GM23338 (cell line): ENCODE measurements at regions not wholly inside any gene's neighbourhood (a gene's known extent, or its start where the extent isn't known, plus 50 kb on each side); places are given as distances from the start of the nearest gene placed in this dataset.

Experiments used
- ATAC-seq: fragments of 200-7000 bp; cut with Tn5 transposase; 3 replicates; pipeline ENCODE4 v1.9.1; 2020
- DNase-seq: peaks from one replicate; pipeline ENCODE4 v3.0.0-alpha.2; 2015; ENCODE audit warnings: low spot score
- H2AFZ ChIP-seq: fragments of 200-600 bp; sonication (generic); 2 replicates; pipeline ENCODE4 v1.8.0; 2016; ENCODE audit warnings: antibody characterized with exemption, mild to moderate bottlenecking, moderate library complexity
- H3F3A ChIP-seq: fragments of 200-600 bp; sonication (generic); replicated peaks from 2 replicates; pipeline ENCODE4 v1.8.0; 2017; ENCODE audit warnings: antibody characterized with exemption, mixed run types, low read depth
- H3K27ac ChIP-seq: fragments of 200-600 bp; sonication (generic); 2 replicates; pipeline ENCODE4 v1.6.1; 2016; ENCODE audit warnings: low read depth
- H3K27me3 ChIP-seq: fragments of 200-600 bp; sonication (generic); 2 replicates; pipeline ENCODE4 v1.8.0; 2016; ENCODE audit warnings: mild to moderate bottlenecking, mixed run types, moderate library complexity; ENCODE audit not compliant: insufficient read depth
- H3K36me3 ChIP-seq: fragments of 200-600 bp; sonication (generic); 2 replicates; pipeline ENCODE4 v1.8.0; 2016; ENCODE audit warnings: mild to moderate bottlenecking; ENCODE audit not compliant: insufficient read depth
- H3K4me1 ChIP-seq: fragments of 200-600 bp; sonication (generic); 2 replicates; pipeline ENCODE4 v1.8.0; 2016; ENCODE audit warnings: mild to moderate bottlenecking, moderate library complexity; ENCODE audit not compliant: insufficient read depth
- H3K4me2 ChIP-seq: fragments of 200-600 bp; sonication (generic); 2 replicates; pipeline ENCODE4 v1.7.1; 2017; ENCODE audit warnings: mixed run types
- H3K4me3 ChIP-seq: fragments of 200-600 bp; sonication (generic); 2 replicates; pipeline ENCODE4 v1.6.1; 2016; ENCODE audit warnings: mixed run types
- H3K79me2 ChIP-seq: fragments of 200-600 bp; sonication (generic); replicated peaks from 2 replicates; pipeline ENCODE4 v1.8.0; 2017; ENCODE audit warnings: mild to moderate bottlenecking; ENCODE audit not compliant: insufficient read depth
- H3K9me2 ChIP-seq: fragments of 200-600 bp; sonication (generic); 2 replicates; pipeline ENCODE4 v1.8.0; 2017; ENCODE audit not compliant: insufficient read depth
- H4K20me1 ChIP-seq: fragments of 200-600 bp; sonication (generic); replicated peaks from 2 replicates; pipeline ENCODE4 v1.8.0; 2017; ENCODE audit warnings: mild to moderate bottlenecking; ENCODE audit not compliant: insufficient read depth
- H3K27ac Mint-ChIP-seq: 2 replicates; pipeline ENCODE4 v1.8.0; 2020; ENCODE audit warnings: inconsistent platforms, mild to moderate bottlenecking, moderate library complexity, mixed read lengths
- H3K27me3 Mint-ChIP-seq: 3 replicates; pipeline ENCODE4 v1.8.0; 2022; ENCODE audit warnings: low read depth, mild to moderate bottlenecking, moderate library complexity, mixed read lengths, inconsistent platforms; ENCODE audit not compliant: insufficient read depth, poor library complexity
- H3K36me3 Mint-ChIP-seq: 3 replicates; pipeline ENCODE4 v1.8.0; 2021; ENCODE audit warnings: low read depth, mild to moderate bottlenecking, inconsistent platforms, moderate library complexity, mixed read lengths
- H3K4me1 Mint-ChIP-seq: 3 replicates; pipeline ENCODE4 v1.8.0; 2020; ENCODE audit warnings: mild to moderate bottlenecking, inconsistent platforms, mixed read lengths
- H3K4me3 Mint-ChIP-seq: 3 replicates; pipeline ENCODE4 v1.8.0; 2021; ENCODE audit warnings: moderate library complexity, mild to moderate bottlenecking, inconsistent platforms, mixed read lengths
- H3K9me3 Mint-ChIP-seq: 3 replicates; pipeline ENCODE4 v1.8.0; 2020; ENCODE audit warnings: moderate library complexity, mild to moderate bottlenecking, inconsistent platforms, mixed read lengths
- CREB1 ChIP-seq: fragments of 250-450 bp; sonication (Bioruptor Pico); IDR thresholded peaks from 2 replicates; pipeline ENCODE4 v1.5.0; 2020; ENCODE audit warnings: low read depth, mild to moderate bottlenecking, moderate library complexity
- EZH2 ChIP-seq: fragments of 200-600 bp; sonication (generic); IDR thresholded peaks from one replicate; pipeline ENCODE4 v1.8.0; 2017; ENCODE audit warnings: antibody characterized with exemption, mild to moderate bottlenecking, low read depth; ENCODE audit not compliant: unreplicated experiment
- EZH2phosphoT487 ChIP-seq: fragments of 200-600 bp; sonication (generic); IDR thresholded peaks from one replicate; pipeline ENCODE4 v1.8.1; 2018; ENCODE audit warnings: antibody characterized with exemption; ENCODE audit not compliant: unreplicated experiment
- JUNB ChIP-seq: IDR thresholded peaks from one replicate; pipeline ENCODE4 v1.6.1; 2016; ENCODE audit warnings: antibody characterized with exemption; ENCODE audit not compliant: unreplicated experiment
- NANOG ChIP-seq: IDR thresholded peaks from 2 replicates; pipeline ENCODE4 v1.6.1; 2016; ENCODE audit warnings: antibody characterized with exemption, borderline replicate concordance
- POLR2AphosphoS5 ChIP-seq: IDR thresholded peaks from 2 replicates; pipeline ENCODE4 v1.6.1; 2016; ENCODE audit warnings: antibody characterized with exemption, low read depth
- REST ChIP-seq: IDR thresholded peaks from one replicate; pipeline ENCODE4 v1.6.1; 2018; ENCODE audit warnings: antibody characterized with exemption; ENCODE audit not compliant: unreplicated experiment
- STAT1 ChIP-seq: IDR thresholded peaks from one replicate; pipeline ENCODE4 v1.6.1; 2016; ENCODE audit warnings: antibody characterized with exemption; ENCODE audit not compliant: unreplicated experiment
- ZNF114 ChIP-seq: fragments of 250-450 bp; sonication (Bioruptor Pico); IDR thresholded peaks from 2 replicates; pipeline ENCODE4 v1.5.0; 2020; ENCODE audit warnings: mild to moderate bottlenecking, moderate library complexity
- ZNF331 ChIP-seq: fragments of 250-450 bp; sonication (Bioruptor Pico); IDR thresholded peaks from 2 replicates; pipeline ENCODE4 v1.5.0; 2020; ENCODE audit warnings: low read depth, mild to moderate bottlenecking, moderate library complexity
- TF ChIP-seq, protein P1 (sequence below): IDR thresholded peaks from 2 replicates; pipeline ENCODE4 v1.6.1; 2016; ENCODE audit warnings: antibody characterized with exemption
- TF ChIP-seq, protein P2 (sequence below), 2 experiments: fragments of 200-600 bp in 1 of 2; sonication (generic) in 1 of 2; conservative IDR thresholded peaks; 2 replicates each; pipeline versions ENCODE4 v1.5.1 to v1.6.1; 2016 to 2017; ENCODE audit warnings: antibody characterized with exemption in 2 of 2, low read depth in 2 of 2, mild to moderate bottlenecking in 2 of 2, moderate library complexity in 1 of 2
- TF ChIP-seq, protein P3 (sequence below): fragments of 250-450 bp; sonication (Bioruptor Pico); IDR thresholded peaks from 2 replicates; pipeline ENCODE4 v1.5.0; 2020; ENCODE audit warnings: mild to moderate bottlenecking, moderate library complexity

DNA sequence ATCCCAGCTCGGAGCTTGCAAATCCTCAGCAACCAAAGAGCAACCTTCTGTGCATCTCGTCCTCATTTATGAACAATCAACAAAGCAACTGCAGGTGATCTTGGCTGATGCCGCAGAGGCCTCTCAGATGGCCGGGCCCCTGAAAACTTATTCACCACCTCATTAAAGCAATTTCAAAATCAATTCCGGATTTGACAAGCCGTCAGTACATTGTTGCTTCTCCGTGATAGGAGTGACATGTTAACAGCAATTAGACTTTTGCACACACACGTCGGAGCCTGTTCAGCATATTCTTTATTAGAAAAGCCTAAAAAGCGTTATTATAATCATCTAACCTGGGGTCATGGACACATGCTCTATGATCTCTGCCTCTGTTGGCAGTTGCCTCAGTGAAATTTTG is 183.1 kb upstream of the CXCR4 start:
- H3K79me2 ChIP-seq = no peaks in the 10 kb centered on the region
- TF ChIP-seq ZNF114 (CRISPR knock-in tag) (no peak), CREB1 (CRISPR knock-in tag) (no peak), POLR2AphosphoS5 (no peak), ZNF331 (no peak), JUNB (no peak), EZH2phosphoT487 (no peak), NANOG (no peak), EZH2 (no peak), STAT1 (no peak), REST (no peak)
- TF ChIP-seq, protein P1, sequence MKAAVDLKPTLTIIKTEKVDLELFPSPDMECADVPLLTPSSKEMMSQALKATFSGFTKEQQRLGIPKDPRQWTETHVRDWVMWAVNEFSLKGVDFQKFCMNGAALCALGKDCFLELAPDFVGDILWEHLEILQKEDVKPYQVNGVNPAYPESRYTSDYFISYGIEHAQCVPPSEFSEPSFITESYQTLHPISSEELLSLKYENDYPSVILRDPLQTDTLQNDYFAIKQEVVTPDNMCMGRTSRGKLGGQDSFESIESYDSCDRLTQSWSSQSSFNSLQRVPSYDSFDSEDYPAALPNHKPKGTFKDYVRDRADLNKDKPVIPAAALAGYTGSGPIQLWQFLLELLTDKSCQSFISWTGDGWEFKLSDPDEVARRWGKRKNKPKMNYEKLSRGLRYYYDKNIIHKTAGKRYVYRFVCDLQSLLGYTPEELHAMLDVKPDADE = no peak
- TF ChIP-seq, protein P2, sequence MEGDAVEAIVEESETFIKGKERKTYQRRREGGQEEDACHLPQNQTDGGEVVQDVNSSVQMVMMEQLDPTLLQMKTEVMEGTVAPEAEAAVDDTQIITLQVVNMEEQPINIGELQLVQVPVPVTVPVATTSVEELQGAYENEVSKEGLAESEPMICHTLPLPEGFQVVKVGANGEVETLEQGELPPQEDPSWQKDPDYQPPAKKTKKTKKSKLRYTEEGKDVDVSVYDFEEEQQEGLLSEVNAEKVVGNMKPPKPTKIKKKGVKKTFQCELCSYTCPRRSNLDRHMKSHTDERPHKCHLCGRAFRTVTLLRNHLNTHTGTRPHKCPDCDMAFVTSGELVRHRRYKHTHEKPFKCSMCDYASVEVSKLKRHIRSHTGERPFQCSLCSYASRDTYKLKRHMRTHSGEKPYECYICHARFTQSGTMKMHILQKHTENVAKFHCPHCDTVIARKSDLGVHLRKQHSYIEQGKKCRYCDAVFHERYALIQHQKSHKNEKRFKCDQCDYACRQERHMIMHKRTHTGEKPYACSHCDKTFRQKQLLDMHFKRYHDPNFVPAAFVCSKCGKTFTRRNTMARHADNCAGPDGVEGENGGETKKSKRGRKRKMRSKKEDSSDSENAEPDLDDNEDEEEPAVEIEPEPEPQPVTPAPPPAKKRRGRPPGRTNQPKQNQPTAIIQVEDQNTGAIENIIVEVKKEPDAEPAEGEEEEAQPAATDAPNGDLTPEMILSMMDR (conservative IDR thresholded peaks at IDR 0.05; ENCODE audit: low read depth in 2 of 2) = no peak
- TF ChIP-seq, protein P3, sequence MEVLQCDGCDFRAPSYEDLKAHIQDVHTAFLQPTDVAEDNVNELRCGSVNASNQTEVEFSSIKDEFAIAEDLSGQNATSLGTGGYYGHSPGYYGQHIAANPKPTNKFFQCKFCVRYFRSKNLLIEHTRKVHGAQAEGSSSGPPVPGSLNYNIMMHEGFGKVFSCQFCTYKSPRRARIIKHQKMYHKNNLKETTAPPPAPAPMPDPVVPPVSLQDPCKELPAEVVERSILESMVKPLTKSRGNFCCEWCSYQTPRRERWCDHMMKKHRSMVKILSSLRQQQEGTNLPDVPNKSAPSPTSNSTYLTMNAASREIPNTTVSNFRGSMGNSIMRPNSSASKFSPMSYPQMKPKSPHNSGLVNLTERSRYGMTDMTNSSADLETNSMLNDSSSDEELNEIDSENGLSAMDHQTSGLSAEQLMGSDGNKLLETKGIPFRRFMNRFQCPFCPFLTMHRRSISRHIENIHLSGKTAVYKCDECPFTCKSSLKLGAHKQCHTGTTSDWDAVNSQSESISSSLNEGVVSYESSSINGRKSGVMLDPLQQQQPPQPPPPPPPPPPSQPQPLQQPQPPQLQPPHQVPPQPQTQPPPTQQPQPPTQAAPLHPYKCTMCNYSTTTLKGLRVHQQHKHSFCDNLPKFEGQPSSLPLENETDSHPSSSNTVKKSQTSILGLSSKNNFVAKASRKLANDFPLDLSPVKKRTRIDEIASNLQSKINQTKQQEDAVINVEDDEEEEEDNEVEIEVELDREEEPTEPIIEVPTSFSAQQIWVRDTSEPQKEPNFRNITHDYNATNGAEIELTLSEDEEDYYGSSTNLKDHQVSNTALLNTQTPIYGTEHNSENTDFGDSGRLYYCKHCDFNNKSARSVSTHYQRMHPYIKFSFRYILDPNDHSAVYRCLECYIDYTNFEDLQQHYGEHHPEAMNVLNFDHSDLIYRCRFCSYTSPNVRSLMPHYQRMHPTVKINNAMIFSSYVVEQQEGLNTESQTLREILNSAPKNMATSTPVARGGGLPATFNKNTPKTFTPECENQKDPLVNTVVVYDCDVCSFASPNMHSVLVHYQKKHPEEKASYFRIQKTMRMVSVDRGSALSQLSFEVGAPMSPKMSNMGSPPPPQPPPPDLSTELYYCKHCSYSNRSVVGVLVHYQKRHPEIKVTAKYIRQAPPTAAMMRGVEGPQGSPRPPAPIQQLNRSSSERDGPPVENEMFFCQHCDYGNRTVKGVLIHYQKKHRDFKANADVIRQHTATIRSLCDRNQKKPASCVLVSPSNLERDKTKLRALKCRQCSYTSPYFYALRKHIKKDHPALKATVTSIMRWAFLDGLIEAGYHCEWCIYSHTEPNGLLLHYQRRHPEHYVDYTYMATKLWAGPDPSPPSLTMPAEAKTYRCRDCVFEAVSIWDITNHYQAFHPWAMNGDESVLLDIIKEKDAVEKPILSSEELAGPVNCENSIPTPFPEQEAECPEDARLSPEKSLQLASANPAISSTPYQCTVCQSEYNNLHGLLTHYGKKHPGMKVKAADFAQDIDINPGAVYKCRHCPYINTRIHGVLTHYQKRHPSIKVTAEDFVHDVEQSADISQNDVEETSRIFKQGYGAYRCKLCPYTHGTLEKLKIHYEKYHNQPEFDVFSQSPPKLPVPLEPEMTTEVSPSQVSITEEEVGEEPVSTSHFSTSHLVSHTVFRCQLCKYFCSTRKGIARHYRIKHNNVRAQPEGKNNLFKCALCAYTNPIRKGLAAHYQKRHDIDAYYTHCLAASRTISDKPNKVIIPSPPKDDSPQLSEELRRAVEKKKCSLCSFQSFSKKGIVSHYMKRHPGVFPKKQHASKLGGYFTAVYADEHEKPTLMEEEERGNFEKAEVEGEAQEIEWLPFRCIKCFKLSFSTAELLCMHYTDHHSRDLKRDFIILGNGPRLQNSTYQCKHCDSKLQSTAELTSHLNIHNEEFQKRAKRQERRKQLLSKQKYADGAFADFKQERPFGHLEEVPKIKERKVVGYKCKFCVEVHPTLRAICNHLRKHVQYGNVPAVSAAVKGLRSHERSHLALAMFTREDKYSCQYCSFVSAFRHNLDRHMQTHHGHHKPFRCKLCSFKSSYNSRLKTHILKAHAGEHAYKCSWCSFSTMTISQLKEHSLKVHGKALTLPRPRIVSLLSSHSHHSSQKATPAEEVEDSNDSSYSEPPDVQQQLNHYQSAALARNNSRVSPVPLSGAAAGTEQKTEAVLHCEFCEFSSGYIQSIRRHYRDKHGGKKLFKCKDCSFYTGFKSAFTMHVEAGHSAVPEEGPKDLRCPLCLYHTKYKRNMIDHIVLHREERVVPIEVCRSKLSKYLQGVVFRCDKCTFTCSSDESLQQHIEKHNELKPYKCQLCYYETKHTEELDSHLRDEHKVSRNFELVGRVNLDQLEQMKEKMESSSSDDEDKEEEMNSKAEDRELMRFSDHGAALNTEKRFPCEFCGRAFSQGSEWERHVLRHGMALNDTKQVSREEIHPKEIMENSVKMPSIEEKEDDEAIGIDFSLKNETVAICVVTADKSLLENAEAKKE (CRISPR knock-in tag) = no peak
- no peak overlapping the region for H3K4me2 ChIP-seq
- peak overlapping the region; percentile 78; the same call in 1 of the 2 replicates for H2AFZ ChIP-seq
- no peak overlapping the region for H3K27ac ChIP-seq
- Mint-ChIP-seq H3K36me3 (no peaks in the 10 kb centered on the region), H3K9me3 (no peaks in the 10 kb centered on the region), H3K27me3 (peaks cover 7% of the 10 kb centered on the region), H3K4me1 (peaks cover 5% of the 10 kb centered on the region; the same call in 2 of the 3 replicates), H3K4me3 (no peak overlapping the region), H3K27ac (no peak overlapping the region)
- H3K4me3 ChIP-seq = no peak overlapping the region
- ATAC-seq (no peak), DNase-seq (no peak)
- no peaks in the 10 kb centered on the region for H3K9me2 ChIP-seq
- peaks cover 10% of the 10 kb centered on the region for H3K4me1 ChIP-seq
- H3F3A ChIP-seq = no peaks in the 10 kb centered on the region
- H3K36me3 ChIP-seq = no peaks in the 10 kb centered on the region
- no peaks in the 10 kb centered on the region for H4K20me1 ChIP-seq
- H3K27me3 ChIP-seq = no peaks in the 10 kb centered on the region
